ENCODE measurements at regions not wholly inside any gene's neighbourhood (a gene's known extent, or its start where the extent isn't known, plus 50 kb on each side); places are given as distances from the start of the nearest gene placed in this dataset.

- TF ChIP-seq CTCF (IDR thresholded peaks at IDR 0.05) (no peak), POLR2A (IDR thresholded peaks at IDR 0.05) (no peak), EP300 (IDR thresholded peaks at IDR 0.05) (no peak), POLR2AphosphoS5 (IDR thresholded peaks at IDR 0.05) (no peak)
Measured at GRCh38 chr7:35463176-35463700, 209.3 kb upstream of the TBX20 start.

All from sigmoid colon (tissue), 4 donors.